GM21515 (cell line): ENCODE measurements at regions not wholly inside any gene's neighbourhood (a gene's known extent, or its start where the extent isn't known, plus 50 kb on each side); places are given as distances from the start of the nearest gene placed in this dataset.

Experiments
- ATAC-seq: cut with Tn5 transposase; IDR thresholded peaks from one replicate; pipeline ENCODE4 v1.9.1; 2021; ENCODE audit not compliant: unreplicated experiment

DNA sequence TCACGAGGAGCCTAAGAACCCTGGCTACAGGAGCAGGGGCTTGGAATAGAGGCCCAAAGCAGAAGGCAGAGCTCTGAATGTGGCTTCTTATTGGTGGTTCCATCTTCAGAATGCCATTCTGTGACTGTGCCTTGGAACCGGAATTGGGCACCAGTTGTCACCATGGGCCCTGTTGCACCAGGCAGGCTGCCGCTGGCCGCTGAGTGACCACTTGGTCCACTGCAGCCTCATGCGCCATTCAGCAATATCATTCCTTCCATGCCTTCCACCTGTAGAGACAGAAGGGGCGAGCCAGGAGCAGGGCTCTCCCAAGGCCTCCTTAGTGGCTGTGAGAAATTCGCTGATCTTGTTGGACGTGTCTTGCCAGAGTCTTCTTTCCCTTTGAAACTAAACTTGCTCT is 270.3 kb upstream of the CHD6 start:
- no peak for ATAC-seq

DNA sequence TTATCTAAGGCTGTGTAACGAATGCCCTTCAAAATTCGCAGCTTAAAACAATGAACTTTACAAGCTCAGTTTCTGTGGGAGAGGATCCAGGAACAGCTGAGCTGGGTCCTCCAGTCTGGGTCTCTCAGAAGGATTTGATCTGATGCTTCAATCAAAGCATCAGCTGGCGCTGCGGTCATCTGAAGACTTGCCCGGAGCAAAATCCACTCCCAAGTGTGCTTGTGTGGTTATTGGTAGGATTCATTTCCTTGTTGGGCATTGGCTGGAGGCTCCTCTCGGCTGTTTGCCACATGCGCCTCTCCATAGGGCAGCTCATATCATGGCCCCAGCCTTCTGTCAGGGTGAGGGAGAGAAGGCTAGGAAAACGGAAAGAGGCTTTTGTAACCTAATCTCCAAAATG is 269.3 kb upstream of the CHD6 start:
- no peak for ATAC-seq

DNA sequence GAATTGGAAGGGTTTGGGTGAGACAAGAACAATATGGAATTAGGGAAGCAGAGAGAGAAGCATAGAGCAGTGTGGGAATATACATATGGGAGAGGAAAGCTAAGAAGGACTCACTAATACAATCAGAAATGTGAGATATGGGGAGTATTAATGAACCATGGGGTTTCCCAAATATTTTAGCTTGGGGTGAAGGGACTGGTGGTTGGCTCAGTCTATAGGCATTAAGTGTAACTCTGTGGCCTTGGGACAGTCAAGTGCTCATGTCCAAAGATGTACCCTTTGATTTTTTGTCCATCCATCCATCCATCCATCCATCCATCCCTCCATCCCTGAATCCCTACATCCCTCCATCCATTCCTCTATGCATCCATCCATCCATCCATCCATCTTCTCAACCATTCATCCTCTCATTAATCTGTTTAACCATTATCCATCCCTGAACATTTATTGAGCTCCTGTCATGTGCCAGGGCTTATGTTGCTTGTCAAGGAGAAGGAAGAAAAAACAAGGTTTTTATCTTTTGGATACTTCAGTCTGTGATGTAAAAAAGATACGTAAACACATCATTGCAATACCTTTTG is 263.4 kb upstream of the CHD6 start:
- ATAC-seq = no peak

DNA sequence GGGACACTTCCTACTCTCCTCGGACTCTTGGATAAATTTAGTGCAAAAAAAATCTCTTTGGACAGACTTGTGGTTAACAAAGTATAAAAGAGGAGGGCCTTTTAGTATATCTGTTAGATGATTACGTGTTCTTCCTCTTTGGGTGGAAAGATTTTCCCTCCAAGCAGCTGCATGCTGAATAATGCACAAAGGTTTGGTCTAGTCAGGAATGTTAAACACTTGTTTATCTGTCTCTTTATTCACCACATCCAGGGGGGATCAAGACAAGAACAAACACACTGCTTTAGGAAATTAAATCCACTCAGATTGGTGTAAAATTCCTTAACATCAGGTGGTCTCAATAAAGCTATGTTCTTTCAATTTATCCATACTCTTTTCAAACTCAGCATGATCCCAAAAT is 260.9 kb upstream of the CHD6 start:
- ATAC-seq = no peak

DNA sequence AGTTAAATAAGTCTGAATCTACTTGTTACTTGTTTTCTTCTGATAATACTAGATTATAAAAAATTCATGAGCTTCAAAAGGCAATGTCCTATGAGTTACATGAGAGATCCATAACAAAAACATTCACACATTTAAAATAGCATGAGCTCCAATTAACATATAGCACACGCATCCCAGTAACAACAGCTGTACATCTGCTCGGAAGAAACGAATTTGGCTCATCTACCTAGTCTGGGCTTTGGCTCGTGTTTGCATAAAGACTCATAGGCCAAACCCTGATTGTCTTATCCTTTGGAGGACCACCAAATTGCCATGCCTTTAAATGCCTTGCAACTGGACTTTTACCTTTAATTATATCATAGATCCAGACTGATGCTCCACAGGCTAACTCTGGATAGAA is 259.7 kb upstream of the CHD6 start:
- ATAC-seq = no peak

DNA sequence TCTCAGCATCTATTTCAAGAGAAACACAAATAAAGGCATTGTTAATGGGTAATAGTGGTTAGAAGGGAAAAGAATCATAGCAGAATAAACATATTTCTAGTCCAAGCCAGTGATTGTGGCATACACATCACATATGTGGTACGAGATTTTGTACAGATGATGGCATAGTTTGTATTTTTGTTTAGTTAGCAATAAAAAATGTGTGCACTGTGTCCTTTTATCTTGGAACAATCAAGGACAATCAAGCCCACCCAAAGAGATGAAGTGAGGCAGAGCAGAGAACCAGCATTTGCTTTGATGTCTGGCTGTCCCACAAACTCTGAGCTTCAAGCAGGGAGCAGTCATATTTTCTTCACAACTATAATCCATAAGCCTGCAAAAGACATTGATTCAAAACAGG is 256.5 kb upstream of the CHD6 start:
- no peak for ATAC-seq

DNA sequence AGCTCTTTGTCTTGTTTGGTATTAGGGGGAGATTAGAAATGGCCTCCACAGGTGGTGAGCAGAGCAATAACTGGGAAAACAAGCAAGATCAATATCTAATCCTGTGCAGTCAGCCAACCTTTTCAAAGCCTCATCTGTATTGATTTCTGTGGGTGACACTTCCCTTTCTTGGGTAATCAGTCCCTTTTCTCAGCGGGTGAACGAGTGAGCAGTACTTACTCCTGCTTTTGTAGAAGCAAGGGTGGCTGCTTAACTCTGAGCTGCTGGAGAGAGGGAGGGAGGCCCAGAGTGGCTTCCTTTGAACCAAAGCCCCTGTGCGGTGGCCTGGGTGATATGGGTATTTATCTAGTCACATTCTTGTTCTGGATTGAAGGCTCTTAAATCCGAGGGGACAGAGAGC is 254.8 kb upstream of the CHD6 start:
- ATAC-seq = no peak

DNA sequence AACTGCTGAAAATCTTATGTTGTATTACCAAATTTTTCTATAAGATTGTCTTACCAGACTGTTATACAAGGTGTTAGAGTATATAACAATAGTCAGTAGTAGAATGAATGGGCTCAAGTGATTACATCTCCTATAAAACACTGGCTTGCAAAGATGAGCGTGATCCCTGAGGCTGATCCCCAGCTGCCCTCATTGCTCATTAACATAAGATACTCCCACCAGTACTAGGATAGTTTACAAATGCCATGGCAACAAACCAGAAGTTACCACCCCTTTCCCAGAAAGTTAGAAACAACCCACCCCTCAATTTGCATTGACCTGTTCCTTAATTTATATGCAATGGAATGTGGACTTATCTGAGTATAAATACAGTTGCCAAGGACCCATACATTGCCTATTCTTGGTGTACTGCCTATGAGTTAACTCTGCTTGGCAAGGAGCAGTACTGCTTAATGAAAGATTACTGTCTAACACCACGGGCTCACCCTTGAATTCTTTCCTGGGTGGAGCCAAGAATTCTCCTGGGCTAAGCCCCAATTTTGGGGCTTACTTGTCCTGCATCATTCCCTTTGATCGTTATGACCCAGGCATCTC is 252.8 kb upstream of the CHD6 start:
- ATAC-seq = no peak

DNA sequence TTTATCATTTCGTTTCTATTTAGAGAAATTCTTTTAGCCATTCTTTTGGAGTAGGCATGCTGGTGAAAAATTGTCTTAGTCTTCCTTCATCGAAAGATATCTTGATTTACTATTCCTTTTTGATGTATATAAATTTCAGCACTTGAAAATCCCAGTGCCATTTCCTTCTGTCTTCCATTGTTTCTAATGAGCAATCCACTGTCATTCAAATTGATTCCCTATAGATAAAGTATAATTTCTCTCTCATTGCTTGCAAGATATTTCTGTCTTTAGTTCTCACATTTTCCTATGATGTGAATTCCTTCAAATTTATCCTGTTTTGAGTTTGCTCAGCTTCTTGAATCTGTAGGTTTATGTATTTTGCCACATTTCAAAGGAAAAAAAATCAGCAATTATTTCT is 251.1 kb upstream of the CHD6 start:
- no peak for ATAC-seq

DNA sequence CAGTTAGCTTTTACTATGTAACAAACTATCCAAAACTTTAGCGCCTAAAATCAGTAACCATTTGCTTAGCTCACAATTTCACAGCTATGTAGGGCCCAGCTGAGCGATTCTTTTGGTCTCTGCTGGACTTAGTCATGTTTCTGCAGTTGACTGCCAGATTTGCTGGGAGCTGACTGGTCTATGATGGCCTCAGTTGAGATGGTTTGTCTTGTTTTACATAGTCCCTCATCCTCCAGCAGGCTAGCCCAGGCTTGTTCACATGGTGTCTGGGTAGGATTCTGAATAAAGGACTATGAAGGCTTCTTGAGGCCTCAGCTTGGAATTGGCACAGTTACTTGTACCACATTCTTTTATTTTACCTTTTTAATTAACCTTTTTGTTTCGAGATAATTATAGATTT is 247.8 kb upstream of the CHD6 start:
- no peak for ATAC-seq

DNA sequence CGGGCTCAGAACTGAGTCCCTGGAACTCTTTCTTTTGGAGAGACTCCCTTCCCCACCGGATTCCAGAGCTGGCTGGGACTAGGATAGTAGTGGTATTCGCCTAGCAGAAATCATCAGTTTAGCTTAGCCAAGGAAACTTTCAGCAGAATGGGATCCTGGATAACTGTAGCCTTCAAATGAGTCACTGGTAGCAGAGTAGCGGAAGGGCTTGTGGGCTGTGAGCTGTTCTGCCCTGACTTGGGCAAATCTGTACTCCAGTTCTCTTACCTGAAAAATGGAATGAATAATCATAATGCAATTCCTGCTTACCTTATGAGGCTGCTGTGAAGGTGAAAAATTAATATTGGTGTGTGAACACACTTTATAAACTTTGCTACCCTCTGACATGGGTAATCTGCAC is 244.3 kb upstream of the CHD6 start:
- no peak for ATAC-seq

DNA sequence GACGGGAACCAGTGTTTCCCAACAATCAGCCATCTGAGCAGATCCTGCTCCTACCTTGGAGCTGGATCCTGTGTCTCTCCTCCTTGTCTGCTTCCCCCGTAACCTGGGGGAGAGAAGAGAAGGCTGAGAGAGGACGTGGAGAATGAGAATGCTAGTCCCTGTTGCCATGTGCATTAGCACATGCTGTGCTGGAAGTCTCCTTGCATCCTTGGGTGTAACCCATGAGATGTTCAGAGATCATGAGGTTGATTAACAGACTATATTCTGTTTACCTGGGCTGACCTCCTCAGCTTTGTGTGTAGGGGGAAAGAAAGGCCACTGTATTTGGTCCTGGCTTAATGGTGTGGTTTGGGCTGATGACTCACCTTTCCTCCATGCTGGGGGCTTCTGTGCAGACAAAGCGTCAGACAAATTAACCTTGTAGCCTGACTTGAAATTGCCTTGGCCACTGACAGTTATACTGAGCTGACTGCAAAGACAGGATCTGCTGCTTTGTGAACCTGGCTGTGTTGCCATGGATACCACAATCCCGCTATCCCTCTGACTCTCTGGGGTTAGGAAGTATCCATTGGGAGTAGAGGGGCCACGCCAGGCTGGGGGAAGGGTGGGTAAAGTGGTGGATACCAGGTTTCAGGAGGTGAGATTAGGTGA is 243.7 kb upstream of the CHD6 start:
- no peak for ATAC-seq

DNA sequence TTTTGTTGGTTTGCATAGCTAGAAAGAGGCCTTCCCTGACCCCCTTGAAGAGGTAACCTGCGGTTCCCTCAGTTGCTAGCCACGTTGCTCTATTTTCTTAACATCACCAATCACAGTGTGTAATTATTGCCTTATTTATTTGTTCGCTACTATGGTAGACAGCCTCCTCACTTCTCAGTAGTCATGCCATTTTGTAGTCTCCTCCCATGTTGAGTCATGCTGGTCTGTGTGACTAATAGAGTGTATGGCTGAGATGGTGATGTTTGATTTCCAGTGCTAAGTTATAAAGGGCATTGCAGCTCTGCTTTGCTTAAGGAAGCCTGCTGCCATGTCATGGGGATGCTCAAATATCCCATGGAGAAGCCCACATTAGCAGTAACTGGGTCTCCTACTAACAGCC is 236.6 kb upstream of the CHD6 start:
- ATAC-seq = no peak

DNA sequence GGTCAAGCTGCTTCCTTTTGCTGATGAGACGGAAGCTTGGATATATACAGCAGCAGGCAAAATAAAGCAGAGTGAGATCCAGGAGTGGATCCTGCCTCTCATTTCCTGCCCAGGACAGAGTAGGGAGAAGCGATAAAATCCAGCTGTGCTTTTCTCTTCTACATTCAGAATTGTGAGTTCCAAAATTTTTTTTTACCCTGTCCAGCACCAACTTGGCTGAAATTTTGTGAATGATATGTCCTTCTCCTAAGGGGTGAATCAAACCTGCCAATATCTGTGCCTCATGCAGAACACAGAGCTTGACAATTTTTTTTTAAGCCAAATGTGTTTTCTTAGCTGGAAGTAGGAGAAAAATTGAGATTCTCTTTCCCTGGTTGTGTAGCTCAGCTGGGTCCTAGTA is 235.6 kb upstream of the CHD6 start:
- ATAC-seq = no peak

DNA sequence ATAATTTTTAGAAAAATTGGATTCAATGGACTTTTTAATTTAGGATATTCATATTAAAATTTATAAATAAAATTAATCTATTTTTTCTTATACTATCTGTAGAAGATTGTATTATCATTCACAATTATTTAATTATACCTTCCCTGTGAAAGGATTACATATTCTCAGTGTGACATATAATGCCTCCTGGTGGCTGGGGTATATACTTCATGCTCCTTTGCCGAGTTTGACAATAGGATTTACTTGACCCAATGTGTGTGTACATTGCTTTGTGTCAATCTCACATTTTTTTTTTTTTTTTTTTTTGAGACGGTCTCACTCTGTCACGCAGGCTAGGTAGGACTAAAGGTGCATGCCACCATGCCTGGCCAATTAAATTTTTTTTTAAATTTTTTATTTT is 230.0 kb upstream of the CHD6 start:
- no peak for ATAC-seq

DNA sequence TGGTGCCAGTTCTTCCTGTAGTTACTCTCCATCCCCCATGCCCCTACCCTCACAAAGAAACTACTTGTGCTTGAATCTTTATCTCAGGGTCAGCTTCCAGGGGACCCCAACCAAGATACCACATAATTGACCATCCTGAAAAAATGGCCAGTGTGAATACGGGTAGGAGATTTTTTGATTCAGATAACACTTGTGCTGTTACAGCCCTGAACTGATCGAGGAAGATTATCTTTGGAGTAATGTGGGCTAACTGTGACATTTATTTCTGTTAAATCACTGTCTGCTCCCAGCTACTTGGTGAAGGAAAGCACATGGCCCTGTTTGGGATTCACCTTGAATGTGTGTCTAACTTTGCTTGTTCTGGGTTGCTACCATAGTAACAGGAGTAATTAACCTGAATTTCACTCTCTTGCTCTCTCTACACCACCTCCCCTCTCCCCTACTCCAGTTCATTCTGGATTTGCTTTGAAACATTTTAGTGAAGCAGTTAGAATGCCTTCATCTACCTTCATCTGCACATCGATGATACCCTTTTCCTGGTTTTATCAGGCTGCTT is 219.6 kb upstream of the CHD6 start:
- ATAC-seq = no peak

DNA sequence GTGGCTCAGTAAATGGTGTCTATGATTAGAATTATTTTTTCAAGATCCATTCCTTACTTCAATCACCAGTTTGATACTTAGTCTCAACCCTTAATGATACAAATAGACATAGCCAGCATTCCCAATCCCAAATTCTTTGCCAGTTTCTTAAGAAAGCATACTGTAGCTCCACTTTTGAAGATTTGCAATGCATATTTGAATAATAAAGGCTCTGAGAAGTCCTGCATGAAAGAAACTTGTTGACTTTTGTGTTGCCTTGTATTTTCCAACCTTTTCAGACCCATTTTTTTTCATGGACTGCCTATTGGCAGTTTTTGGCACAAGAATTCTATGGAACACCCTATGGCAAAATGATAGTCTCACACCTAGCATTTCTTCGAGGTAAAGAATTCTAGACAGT is 215.6 kb upstream of the CHD6 start:
- no peak for ATAC-seq

DNA sequence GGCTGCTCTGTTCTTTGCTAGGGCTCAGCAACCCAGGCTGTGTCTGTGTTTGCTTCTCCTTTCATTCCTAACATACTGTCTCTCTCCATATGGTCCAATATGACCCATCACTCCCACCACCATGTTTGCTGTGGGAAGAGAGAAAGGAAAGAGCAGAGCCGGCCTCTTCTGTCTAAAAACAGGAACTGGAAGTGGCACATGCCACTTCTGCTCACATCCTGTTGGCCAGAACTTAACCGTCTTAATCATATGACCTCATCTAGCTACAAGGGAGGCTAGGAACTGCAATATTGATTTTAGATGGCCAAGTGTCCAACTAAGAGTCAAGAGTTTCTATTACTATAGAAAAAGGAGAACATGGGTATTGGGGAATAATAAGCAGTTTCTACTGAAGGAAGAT is 212.5 kb upstream of the CHD6 start:
- ATAC-seq = no peak

DNA sequence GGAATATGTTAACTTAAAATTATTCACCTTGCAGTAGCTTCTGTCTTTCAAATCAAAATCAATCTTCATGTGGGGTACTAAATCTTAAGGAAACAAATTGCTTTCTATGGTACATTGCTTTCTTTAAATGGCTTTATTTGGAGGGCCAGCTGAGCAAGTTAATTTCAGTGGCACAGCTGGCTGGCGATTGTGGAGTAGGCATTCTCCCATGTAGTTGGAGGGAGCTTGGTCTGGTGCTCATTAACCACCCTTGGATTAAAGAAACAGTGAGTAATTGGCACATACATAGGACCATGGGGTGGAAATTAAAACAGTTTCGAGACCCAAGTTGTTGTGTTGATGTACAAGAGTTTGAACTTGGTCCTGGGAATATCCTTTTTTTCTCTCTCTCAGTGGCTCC is 201.3 kb upstream of the CHD6 start:
- ATAC-seq = no peak

DNA sequence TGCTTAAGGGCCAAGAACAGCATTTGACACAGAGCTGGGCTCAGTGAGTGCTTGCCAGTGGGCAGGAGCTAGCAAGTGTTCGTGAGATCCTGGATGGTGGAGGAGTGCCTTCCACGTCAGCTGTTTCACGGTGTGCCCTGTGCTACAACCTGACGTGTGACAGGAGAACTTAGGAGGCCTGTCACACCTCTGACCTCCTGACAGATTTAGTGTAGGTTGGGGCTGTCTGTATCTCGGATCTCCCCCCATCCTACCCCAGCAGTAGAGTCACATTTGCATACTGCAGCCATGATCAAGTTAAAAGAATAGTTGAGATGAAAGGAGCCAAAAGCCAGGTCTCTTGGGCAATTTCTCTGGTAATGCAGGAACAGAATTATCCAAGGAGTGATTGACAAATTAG is 200.8 kb upstream of the CHD6 start:
- ATAC-seq = no peak

DNA sequence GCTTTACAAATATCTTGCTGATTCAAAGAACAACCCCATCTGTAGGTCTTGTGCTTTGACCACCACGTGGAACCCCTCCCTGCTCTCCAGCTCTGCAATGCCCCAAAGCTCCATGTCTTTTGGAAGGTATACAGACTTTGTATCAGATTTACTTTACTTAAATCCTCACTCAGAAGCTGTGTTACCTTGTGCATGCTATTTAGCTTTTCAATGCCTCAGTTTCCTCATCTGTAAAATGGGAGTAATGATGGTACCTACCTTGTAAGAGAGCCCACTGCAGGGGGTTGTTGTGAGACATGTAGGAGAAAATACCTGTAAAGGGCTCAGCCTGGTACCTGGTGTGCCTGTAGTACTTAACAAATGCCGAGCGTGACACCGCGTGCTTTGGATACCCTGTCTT is 200.2 kb upstream of the CHD6 start:
- ATAC-seq = no peak

DNA sequence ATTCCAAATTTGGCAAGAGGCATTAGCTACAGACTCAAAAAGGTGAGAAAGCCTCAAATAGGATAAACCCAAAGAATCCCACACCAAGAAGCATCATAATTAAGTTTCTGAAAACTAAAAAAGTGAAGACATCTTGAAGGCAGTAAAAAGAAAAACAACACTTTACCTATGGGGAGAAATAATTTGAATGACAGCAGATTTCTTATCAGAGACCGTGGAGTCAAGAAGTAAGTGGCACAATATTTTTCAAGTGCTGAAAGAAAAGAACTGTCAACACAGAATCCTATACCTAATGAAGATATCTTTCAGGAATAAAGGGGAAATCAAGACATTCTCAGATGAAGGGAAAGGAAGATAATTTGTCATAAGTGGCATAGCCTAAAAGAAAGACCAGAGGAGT is 193.3 kb upstream of the CHD6 start:
- ATAC-seq = no peak

DNA sequence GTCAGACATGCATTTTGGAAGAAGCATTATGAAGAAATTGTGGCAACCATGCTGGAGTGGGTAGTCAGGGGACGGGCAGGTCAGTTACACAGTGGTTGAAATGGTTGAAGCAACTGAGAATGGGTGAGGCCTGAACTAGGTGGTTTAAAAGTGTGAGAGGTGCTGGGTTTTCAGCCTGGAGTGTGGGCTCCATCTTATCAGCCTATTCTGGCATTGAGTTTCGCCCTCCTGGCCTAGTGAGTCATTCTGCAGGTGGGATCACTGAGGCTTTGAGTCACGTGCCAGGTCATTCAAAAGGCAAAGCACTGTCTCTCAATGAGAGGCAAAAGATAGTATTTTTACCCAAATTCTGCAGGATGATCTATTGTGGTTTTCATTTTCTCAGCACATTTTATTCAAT is 181.9 kb upstream of the CHD6 start:
- ATAC-seq = no peak
